Hepatocyte (in vitro differentiated cells): ENCODE measurements at regions not wholly inside any gene's neighbourhood (a gene's known extent, or its start where the extent isn't known, plus 50 kb on each side); places are given as distances from the start of the nearest gene placed in this dataset.

Source experiments
- EZH2 ChIP-seq: fragments of 200-600 bp; sonication (generic); IDR thresholded peaks from 2 replicates; pipeline ENCODE4 v1.6.1; 2016; ENCODE audit warnings: antibody characterized with exemption, mild to moderate bottlenecking, borderline replicate concordance
- EZH2phosphoT487 ChIP-seq: fragments of 200-600 bp; sonication (generic); IDR thresholded peaks from one replicate; pipeline ENCODE4 v1.6.1; 2018; ENCODE audit warnings: antibody characterized with exemption, mild to moderate bottlenecking, low read depth, moderate library complexity; ENCODE audit not compliant: unreplicated experiment, severe bottlenecking
- TF ChIP-seq, protein P1 (sequence below): fragments of 200-600 bp; sonication (generic); IDR thresholded peaks from 2 replicates; pipeline ENCODE4 v1.5.1; 2016; ENCODE audit warnings: antibody characterized with exemption, mild to moderate bottlenecking; ENCODE audit not compliant: poor library complexity

DNA sequence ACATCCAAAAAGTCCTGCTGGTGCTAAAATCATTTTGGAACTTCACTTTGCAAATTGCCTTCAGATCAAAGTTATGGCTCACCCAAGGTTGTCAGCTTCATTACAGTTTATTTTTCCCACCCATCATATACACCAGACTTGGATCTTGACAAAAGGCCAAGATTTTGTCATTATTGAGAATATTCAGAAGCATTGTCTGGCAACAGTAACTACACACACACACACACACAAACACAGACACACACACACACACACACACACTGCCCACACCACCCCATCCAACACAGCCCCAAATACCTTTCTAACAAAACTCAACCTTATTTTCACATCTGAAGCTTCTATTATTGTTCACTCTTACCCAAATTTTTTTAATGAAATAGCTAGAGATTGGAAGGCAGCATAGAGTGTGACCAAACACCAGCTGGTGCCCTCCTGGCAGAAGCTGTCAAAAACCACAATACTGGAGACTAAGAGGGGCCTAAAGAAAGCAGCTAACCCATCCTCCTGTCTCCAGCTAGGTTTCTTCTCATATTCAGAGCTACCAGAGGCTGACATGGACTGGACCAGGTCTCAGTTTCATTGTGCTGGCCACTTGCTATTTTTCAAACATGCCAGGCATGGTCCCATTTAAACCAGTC is 139.1 kb upstream of the ZC3H11B start:
- TF ChIP-seq, protein P1, sequence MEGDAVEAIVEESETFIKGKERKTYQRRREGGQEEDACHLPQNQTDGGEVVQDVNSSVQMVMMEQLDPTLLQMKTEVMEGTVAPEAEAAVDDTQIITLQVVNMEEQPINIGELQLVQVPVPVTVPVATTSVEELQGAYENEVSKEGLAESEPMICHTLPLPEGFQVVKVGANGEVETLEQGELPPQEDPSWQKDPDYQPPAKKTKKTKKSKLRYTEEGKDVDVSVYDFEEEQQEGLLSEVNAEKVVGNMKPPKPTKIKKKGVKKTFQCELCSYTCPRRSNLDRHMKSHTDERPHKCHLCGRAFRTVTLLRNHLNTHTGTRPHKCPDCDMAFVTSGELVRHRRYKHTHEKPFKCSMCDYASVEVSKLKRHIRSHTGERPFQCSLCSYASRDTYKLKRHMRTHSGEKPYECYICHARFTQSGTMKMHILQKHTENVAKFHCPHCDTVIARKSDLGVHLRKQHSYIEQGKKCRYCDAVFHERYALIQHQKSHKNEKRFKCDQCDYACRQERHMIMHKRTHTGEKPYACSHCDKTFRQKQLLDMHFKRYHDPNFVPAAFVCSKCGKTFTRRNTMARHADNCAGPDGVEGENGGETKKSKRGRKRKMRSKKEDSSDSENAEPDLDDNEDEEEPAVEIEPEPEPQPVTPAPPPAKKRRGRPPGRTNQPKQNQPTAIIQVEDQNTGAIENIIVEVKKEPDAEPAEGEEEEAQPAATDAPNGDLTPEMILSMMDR: no peak
- TF ChIP-seq EZH2phosphoT487 (no peak), EZH2 (no peak)
